RCC 7860 (cell line): ENCODE measurements at regions not wholly inside any gene's neighbourhood (a gene's known extent, or its start where the extent isn't known, plus 50 kb on each side); places are given as distances from the start of the nearest gene placed in this dataset.
"Not testable (repeated sequence)": the region's sequence is repeated elsewhere in the genome, so short reads cannot be mapped to it uniquely, and the experiment has no call there.

Experiments used
- DNase-seq: peaks from one replicate; pipeline ENCODE4 v3.0.0-alpha.2; 2015; ENCODE audit warnings: low spot score
- FAIRE-seq: peaks from 2 replicates; lab custom pipeline; 2012; peaks lifted over from hg19 to GRCh38; lab: Jason Lieb, UNC

- FAIRE-seq, DNase-seq: not testable (repeated sequence)
Observed at GRCh38 chr10:45056806-45057205, 56.1 kb downstream of the ZNF22 start.

DNA sequence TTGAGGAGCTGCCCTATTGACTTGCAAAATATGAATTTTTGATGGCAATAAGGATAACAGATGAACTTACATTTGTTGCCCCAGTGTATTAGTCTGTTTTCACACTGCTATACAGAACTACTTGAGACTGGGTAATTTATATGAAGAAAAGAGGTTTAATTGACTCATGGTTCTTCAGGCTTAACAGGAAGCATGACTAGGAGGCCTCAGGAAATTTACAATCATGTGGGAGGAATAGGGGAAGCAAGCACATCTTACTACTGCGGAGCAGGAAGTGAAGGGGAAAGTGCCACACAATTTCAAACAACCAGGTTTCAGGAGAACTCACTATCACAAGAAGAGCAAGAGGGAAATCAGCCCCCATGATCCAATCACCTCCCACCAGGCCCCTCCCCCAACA, 57.9 kb downstream of the ZNF22 start:
- no peak for FAIRE-seq
- no peak for DNase-seq

GRCh38 chr10:45058992-45059561, 58.4 kb downstream of the ZNF22 start:
- FAIRE-seq (no peak), DNase-seq (no peak)

DNA sequence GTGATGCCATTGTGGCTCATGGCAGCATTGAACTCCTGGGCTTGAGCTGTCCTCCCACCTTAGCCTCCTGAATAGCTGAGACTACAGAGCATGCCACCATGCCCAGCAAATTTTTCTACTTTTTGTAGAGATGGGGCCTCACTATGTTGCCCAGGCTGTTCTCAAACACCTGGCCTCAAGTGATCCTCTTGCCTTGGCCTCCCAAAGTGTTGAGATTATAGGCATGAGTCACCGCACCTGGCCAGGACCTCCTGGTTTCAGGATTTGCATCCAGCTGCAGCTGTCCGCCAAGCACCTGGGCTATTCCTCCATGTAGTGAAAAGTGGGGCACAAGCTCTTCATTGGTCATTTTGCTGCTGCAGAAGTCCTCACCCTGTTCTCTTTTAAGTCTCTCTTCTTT, 58.9 kb downstream of the ZNF22 start:
- DNase-seq, result no peak
- FAIRE-seq, result no peak

- no peak for DNase-seq
- FAIRE-seq, result no peak
Observed at GRCh38 chr10:45061982-45062381, 61.3 kb downstream of the ZNF22 start.

DNA sequence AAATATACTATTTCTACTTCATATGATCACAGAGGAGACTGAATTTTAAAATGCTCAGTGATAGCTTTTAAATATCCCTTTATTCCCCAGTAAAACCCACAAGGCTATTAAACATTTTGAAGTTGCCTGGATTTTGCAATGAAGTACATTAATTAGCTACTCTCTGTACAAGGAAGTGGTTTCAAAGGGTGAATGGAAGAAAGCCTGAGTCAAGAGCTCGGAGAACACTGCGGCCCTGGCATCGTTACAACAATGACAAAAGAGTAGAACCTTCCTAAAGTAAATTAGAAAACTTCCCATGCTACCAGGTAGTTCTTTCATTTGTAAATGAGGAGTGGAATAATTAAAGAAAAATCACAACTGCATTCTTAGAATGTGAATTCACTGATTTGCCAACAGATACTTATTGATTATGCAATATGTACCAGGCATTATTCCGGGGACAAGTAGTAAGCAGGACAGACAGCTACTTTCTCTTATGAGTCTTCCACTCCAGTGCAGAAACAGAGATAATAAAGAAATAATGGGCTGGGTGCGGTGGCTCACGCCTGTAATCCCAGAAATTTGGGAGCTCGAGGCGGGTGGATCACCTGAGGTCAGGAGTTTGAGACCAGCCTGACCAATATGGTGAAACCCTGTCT, 63.0 kb downstream of the ZNF22 start:
- no peak for DNase-seq
- no peak for FAIRE-seq

DNA sequence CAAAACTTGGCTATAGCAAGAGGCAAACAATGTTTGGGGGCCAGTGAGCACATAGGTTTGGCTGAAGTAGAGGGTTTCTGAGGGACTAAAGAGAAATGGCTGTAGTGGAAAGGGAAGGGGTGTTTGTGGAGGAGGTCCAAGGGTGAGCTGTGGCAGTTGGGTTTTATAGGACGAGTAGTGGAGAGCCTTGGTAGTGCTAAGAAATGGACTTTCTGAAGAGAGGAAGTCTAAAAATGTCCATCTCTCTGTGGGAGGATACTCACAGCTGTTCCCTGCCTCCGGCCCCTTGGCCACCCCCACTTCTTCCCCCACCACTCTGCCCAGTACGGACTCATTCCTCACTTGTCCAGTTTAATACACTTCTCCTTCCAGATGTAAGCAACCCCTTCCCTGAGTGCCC, 64.3 kb downstream of the ZNF22 start:
- no peak for FAIRE-seq
- DNase-seq, result no peak

DNA sequence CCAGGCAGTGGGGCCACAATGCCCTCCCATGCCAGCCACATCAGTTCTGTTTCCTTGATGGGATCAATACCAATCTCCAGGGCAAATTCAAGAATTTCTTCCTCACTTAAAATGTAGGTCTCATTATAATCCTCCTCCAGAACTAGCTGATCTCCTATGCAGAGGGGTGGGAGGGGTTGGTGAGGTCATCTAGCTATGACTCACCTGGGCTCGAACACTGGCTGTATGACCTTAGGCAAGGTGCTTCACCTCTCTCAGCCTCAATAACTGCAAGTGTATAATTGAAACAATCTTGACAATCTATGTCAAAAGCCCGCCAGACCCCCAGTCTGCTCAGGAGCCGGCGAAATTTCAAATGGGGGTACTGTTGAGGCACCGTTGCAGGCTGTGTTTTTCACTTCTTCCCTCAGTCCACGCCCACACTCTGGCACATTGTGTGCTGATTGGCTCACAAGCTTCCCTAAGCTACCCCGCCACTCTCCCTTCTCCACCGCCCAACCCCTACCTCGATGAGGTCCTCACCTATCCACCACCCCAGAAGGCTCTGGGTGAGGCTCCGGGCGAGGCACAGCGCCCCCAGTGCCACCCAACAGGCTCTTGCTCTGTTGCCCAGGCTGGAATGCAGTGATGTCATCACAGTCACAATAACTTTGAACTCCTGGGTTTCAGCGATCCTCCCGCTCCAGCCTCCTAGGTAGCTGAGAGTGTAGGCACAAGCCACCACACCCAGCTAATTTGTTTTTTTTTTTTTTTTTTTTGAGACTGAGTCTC, 70.5 kb downstream of the ZNF22 start:
- no peak for DNase-seq
- no peak for FAIRE-seq

DNA sequence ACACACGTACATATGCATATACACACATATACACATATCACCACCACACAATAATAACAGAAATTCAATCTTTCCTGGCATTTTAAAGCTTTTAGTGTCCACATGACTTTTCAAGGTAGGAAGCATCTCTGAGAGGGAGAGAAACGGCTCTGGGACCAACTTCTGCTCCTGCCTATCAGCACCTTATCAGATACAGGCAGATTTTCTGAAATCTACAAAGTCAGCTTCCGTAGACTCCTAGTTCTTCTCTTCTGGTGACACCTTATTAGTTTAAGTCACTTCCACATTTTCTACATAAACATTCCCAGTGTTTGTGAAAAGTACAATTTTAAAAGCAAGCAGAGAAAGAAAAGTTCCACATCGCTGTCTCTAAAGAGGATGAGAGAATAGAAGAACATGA, 74.5 kb downstream of the ZNF22 start:
- FAIRE-seq, result no peak
- no peak for DNase-seq

- no peak for FAIRE-seq
Observed at GRCh38 chr10:45075826-45076380, 75.2 kb downstream of the ZNF22 start.

DNA sequence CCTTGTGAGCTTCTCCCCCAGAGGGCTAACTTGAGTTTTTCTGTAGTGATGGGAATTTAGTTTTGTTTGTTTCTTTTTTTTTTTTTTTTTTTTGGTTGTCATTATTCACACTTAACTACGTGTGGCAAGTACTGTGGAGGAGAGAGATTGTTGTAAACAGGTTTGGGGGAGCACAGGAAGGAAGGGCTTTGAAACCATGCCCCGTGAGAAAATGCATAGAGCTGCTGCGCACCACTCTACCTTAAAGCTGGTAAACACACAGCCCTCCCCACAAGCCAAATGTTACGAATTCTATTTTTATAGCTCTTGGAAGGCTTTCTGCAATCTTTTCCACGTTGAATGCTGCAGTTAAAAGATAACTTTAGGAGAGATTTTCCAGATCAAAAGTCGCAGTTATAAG, 76.2 kb downstream of the ZNF22 start:
- no peak for FAIRE-seq
- DNase-seq, result no peak

More at GRCh38 chr10:45075826-45076380, 75.2 kb downstream of the ZNF22 start:
- DNase-seq, result no peak

GRCh38 chr10:45080331-45080730, 79.6 kb downstream of the ZNF22 start:
- FAIRE-seq (no peak), DNase-seq (no peak)

DNA sequence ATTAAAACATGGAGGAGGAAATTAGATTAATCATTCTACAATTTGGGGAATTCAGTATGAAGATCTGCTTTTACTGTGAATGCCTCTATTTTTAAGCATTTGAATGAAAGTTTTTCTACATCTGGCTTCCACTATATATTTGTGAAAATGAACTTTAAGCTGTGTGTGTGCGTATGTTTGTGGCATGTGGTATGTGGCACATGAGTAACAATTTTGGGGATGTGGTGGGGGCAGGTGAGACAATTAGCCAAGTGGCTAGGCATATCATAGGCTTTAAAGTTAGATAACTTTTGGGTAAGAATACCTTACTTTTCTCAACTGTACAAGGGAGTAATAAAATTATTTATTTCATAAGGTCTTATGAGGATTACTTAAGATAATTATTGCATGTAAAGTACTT, 81.5 kb downstream of the ZNF22 start:
- no peak for FAIRE-seq
- no peak for DNase-seq

DNA sequence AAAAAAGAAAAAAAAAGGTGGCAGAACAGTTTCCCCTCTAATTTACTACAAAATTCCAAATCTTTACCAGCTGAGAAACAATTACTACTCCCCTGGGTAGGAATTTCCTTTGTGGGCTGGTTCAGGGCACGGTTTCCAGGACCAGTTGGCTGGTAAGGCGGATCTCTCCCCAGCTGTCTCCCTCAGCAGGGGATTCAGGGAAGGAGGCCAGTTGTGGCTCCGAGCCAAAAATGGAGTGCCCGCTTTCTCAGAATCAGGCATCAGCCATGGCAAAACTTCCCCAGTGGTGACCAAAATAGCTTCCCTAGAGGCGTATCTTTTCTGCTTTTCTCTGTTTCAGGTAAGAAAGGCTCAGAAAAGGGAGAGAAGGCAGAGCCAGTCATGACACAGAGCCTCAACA, 91.2 kb downstream of the ZNF22 start:
- FAIRE-seq (no peak), DNase-seq (no peak)

GRCh38 chr10:45093945-45094344, 93.2 kb downstream of the ZNF22 start:
- DNase-seq (no peak), FAIRE-seq (no peak)

DNA sequence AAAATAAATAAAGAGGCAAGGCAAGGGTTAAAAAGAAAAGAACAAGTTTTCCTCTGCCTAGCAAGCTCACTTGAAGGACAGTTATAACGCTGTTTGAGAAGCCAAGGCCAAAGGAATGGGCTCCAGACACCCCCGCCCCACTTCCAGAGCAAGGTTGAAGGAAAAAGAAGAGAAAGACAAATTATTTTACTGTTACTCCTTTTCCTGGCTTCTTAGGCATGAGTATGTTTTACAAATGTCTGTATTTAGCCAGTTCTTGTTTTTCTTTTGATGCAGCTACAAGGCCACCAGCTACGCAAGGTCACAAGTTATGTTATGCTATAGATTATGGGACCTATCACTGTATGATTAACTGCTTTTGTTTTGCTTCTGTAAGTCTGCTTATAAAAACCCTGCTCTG, 94.6 kb downstream of the ZNF22 start:
- FAIRE-seq (no peak), DNase-seq (no peak)

DNA sequence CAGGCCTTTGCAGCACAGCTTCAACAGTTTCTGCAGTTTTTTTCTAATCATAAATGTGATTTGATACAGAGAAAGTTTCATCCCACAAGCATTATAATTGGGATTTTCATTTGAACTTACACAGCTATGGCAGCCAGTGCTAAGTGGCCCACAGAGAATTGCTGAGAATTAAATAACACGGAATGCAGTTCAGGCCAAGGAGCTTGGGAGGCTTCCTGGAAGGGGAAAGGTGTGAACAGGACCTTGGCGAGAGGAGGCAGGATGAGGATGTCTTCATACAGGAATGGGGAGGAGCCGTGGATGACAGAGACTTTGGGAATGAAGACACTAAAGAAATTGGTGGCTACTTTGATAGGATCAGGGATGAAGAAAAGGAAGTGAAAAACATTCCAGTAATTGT, 95.3 kb downstream of the ZNF22 start:
- FAIRE-seq, result no peak

GRCh38 chr10:45100429-45100828, 99.7 kb downstream of the ZNF22 start:
- DNase-seq, result no peak
- FAIRE-seq, result no peak

More for the DNA sequence above, 95.3 kb downstream of the ZNF22 start:
- no peak for DNase-seq

DNA sequence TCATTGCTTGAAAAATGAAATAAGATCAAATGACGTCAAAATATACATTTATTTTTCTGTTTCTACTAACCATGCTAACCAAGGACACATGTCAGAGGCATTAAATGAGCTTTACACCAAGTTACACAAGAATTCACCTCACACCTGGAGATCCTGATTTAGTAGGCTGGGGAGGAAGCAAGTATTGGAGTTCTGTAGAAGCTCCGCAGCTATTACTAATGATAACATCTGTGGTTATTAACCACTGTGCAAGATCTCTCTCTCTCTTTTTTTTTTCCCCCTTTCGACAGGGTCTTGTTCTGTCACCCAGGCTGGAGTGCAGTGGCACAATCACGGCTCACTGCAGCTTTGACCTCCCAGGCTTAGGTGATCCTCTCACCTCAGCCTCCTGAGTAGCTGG, 104.0 kb downstream of the ZNF22 start:
- DNase-seq, result no peak

DNA sequence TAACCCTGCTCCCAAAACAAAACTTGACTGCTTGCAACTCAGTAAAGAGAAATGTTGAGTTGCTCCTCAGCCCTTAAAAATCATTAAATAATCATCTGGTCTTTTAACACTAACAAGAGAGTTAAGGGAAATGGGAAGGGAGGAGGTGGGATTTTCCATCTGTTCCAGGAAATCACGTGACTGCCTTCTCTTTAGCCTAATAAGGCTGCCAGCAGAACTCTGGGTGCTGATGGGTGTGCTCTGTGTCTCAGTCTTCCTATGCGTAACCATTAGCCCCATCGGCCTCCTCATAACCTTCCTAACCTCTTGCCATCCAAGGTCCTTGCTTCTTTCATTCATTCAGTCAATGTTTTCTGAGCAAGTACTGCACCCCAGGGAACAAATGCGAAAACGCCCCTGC, 104.6 kb downstream of the ZNF22 start:
- not testable (repeated sequence) for DNase-seq, FAIRE-seq

More for the DNA sequence above, 104.0 kb downstream of the ZNF22 start:
- FAIRE-seq, result no peak

DNA sequence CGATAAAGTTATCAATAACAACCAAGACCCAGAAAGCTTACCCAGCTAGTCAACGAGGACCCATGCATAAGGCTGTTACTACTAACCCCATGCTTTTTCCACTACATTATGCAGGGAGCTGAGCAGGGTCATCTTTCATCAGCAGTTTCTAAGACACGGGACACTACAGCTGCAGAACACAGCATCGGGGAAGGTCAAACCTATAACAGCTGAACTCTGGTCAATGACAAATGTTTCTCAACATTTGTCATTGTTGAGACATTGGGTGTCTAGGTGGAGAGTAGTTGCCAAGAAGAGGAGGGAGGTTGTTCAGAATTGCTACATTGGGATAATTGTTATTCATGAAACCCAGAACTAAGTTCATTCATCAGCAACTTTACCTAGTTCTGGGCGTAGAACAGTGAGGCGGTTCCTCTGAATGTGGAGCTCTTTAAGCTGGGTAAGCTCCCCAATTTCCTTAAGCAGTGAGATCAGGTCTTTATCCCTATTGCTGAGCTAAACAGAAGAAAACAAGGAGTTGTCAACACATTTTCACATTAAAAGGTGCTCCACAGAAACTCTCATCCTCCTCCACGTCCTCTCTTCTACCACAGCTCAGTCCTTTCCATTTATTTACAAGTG, 105.6 kb downstream of the ZNF22 start:
- no peak for DNase-seq
- FAIRE-seq, result no peak
